ENCODE measurements at regions not wholly inside any gene's neighbourhood (a gene's known extent, or its start where the extent isn't known, plus 50 kb on each side); places are given as distances from the start of the nearest gene placed in this dataset.

DNA sequence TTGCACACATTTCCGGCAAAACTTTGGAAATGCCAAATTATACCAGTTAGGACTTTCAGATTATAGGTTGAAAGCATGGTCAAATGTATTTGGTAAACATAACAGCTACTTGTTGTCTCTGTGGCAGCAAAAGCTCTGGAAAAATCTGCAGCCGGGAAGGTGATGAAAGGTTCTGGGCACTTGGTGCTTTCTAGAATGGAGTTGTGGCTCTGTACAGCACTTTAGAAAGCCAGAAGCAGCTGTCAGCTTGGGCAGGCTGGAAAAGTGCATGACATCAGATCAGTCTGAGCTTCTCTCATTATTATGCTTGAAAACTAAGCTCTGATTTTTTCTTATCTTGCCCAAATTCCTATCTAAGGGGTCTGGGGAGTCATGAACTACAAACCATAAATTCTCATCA, 118.6 kb upstream of the MAST4 start:
- H3K9me3 ChIP-seq (ENCODE audit: control insufficient read depth in 1 of 2, insufficient read depth in 1 of 2, low read depth in 1 of 2, low read length in 2 of 2) = no peaks in the 10 kb centered on the region; a peak in 1 of 4 replicates
- no peak overlapping the region for H3K4me3 ChIP-seq (replicated peaks in 1 of 2; ENCODE audit: low read depth in 1 of 2, low read length in 2 of 2)
- TF ChIP-seq RAD21 (IDR thresholded peaks at IDR 0.05; ENCODE audit: low read depth) = no peak
- TF ChIP-seq SP1 (IDR thresholded peaks at IDR 0.05; ENCODE audit: low read depth) = no peak
- TF ChIP-seq YY1 (IDR thresholded peaks at IDR 0.05; ENCODE audit: extremely low read depth, insufficient replicate concordance, low read depth, low read length) = no peak
- TF ChIP-seq TCF7L2 (IDR thresholded peaks at IDR 0.05; ENCODE audit: borderline replicate concordance, extremely low read depth, insufficient read depth, insufficient read length) = no peak
- TF ChIP-seq, protein P1, sequence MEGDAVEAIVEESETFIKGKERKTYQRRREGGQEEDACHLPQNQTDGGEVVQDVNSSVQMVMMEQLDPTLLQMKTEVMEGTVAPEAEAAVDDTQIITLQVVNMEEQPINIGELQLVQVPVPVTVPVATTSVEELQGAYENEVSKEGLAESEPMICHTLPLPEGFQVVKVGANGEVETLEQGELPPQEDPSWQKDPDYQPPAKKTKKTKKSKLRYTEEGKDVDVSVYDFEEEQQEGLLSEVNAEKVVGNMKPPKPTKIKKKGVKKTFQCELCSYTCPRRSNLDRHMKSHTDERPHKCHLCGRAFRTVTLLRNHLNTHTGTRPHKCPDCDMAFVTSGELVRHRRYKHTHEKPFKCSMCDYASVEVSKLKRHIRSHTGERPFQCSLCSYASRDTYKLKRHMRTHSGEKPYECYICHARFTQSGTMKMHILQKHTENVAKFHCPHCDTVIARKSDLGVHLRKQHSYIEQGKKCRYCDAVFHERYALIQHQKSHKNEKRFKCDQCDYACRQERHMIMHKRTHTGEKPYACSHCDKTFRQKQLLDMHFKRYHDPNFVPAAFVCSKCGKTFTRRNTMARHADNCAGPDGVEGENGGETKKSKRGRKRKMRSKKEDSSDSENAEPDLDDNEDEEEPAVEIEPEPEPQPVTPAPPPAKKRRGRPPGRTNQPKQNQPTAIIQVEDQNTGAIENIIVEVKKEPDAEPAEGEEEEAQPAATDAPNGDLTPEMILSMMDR (IDR thresholded peaks at IDR 0.05 in 2 of 3, conservative IDR thresholded peaks at IDR 0.05 in 1 of 3; ENCODE audit: borderline replicate concordance in 1 of 3, insufficient read depth in 1 of 3, low read depth in 2 of 3, low read length in 2 of 3) = no peak
- no peak for TF ChIP-seq FOSL1 (IDR thresholded peaks at IDR 0.05; ENCODE audit: low read depth)
- TF ChIP-seq, protein P2, sequence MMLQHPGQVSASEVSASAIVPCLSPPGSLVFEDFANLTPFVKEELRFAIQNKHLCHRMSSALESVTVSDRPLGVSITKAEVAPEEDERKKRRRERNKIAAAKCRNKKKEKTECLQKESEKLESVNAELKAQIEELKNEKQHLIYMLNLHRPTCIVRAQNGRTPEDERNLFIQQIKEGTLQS (IDR thresholded peaks at IDR 0.05) = no peak
- no peak for TF ChIP-seq SIN3A (IDR thresholded peaks at IDR 0.05; ENCODE audit: low read depth)
- TF ChIP-seq CEBPB (IDR thresholded peaks at IDR 0.05; ENCODE audit: low read depth) = no peak
- no peak for TF ChIP-seq ELF1 (IDR thresholded peaks at IDR 0.05; ENCODE audit: borderline replicate concordance, low read depth)
- TF ChIP-seq, protein P3, sequence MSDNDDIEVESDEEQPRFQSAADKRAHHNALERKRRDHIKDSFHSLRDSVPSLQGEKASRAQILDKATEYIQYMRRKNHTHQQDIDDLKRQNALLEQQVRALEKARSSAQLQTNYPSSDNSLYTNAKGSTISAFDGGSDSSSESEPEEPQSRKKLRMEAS (IDR thresholded peaks at IDR 0.05) = no peak
- TF ChIP-seq, protein P4, sequence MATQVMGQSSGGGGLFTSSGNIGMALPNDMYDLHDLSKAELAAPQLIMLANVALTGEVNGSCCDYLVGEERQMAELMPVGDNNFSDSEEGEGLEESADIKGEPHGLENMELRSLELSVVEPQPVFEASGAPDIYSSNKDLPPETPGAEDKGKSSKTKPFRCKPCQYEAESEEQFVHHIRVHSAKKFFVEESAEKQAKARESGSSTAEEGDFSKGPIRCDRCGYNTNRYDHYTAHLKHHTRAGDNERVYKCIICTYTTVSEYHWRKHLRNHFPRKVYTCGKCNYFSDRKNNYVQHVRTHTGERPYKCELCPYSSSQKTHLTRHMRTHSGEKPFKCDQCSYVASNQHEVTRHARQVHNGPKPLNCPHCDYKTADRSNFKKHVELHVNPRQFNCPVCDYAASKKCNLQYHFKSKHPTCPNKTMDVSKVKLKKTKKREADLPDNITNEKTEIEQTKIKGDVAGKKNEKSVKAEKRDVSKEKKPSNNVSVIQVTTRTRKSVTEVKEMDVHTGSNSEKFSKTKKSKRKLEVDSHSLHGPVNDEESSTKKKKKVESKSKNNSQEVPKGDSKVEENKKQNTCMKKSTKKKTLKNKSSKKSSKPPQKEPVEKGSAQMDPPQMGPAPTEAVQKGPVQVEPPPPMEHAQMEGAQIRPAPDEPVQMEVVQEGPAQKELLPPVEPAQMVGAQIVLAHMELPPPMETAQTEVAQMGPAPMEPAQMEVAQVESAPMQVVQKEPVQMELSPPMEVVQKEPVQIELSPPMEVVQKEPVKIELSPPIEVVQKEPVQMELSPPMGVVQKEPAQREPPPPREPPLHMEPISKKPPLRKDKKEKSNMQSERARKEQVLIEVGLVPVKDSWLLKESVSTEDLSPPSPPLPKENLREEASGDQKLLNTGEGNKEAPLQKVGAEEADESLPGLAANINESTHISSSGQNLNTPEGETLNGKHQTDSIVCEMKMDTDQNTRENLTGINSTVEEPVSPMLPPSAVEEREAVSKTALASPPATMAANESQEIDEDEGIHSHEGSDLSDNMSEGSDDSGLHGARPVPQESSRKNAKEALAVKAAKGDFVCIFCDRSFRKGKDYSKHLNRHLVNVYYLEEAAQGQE (IDR thresholded peaks at IDR 0.05; ENCODE audit: low read depth) = no peak
- no peak for TF ChIP-seq CBX3 (IDR thresholded peaks at IDR 0.05; ENCODE audit: low read depth)
- TF ChIP-seq, protein P5, sequence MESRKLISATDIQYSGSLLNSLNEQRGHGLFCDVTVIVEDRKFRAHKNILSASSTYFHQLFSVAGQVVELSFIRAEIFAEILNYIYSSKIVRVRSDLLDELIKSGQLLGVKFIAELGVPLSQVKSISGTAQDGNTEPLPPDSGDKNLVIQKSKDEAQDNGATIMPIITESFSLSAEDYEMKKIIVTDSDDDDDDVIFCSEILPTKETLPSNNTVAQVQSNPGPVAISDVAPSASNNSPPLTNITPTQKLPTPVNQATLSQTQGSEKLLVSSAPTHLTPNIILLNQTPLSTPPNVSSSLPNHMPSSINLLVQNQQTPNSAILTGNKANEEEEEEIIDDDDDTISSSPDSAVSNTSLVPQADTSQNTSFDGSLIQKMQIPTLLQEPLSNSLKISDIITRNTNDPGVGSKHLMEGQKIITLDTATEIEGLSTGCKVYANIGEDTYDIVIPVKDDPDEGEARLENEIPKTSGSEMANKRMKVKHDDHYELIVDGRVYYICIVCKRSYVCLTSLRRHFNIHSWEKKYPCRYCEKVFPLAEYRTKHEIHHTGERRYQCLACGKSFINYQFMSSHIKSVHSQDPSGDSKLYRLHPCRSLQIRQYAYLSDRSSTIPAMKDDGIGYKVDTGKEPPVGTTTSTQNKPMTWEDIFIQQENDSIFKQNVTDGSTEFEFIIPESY (IDR thresholded peaks at IDR 0.05; ENCODE audit: extremely low read depth, insufficient replicate concordance, low read length) = no peak
- no peak for TF ChIP-seq POLR2A (IDR thresholded peaks at IDR 0.05; ENCODE audit: borderline replicate concordance, extremely low read depth, insufficient read depth, insufficient read length)
- TF ChIP-seq SRF (IDR thresholded peaks at IDR 0.05; ENCODE audit: low read depth) = no peak
- no peak for TF ChIP-seq JUND (IDR thresholded peaks at IDR 0.05)
- TF ChIP-seq EZH2phosphoT487 (IDR thresholded peaks at IDR 0.05; ENCODE audit: borderline replicate concordance) = no peak
- H3K27me3 ChIP-seq (ENCODE audit: insufficient read depth, low read length) = peaks cover 4% of the 10 kb centered on the region; the same call in 1 of the 2 replicates
- H3K4me2 ChIP-seq (ENCODE audit: low read length) = no peak overlapping the region
- no peaks in the 10 kb centered on the region for H3K4me1 ChIP-seq (ENCODE audit: control insufficient read depth in 1 of 2, insufficient read depth in 2 of 2, low read length in 2 of 2)
- BruUV-seq (replicated peaks) = no TSS peak
- POLR2A ChIA-PET = no interaction called here
- H3K9me2 ChIP-seq (ENCODE audit: insufficient read depth) = no peaks in the 10 kb centered on the region
- H3K79me2 ChIP-seq (ENCODE audit: insufficient read depth, low read length) = no peaks in the 10 kb centered on the region
- H3K9ac ChIP-seq (ENCODE audit: low read length) = no peak overlapping the region
- intact Hi-C loops (cut with micrococcal nuclease) = no loop called here
- no peak overlapping the region for H2AFZ ChIP-seq (ENCODE audit: low read depth, low read length, poor library complexity, severe bottlenecking)
- H3K27ac ChIP-seq (ENCODE audit: low read depth, low read length) = no peak overlapping the region
- no peaks in the 10 kb centered on the region for H4K20me1 ChIP-seq (ENCODE audit: insufficient read depth)
- ATAC-seq (no peak), DNase-seq (ENCODE audit: low read depth, low spot score) (no peak)
- H3K36me3 ChIP-seq (ENCODE audit: control insufficient read depth in 1 of 2, insufficient read depth in 2 of 2, low read length in 2 of 2) = no peaks in the 10 kb centered on the region
- RAD21 ChIA-PET (ENCODE audit: low non-redundant PET in 1 of 2, low total read pairs in 2 of 2, uncharacterized antibody in 2 of 2, unreplicated experiment in 2 of 2) = no interaction called here
- CTCF ChIA-PET = no interaction called here
